GM23338 (cell line): ENCODE measurements at regions not wholly inside any gene's neighbourhood (a gene's known extent, or its start where the extent isn't known, plus 50 kb on each side); places are given as distances from the start of the nearest gene placed in this dataset.

Experiments used
- ATAC-seq: fragments of 200-7000 bp; cut with Tn5 transposase; 3 replicates; pipeline ENCODE4 v1.9.1; 2020
- DNase-seq: peaks from one replicate; pipeline ENCODE4 v3.0.0-alpha.2; 2015; ENCODE audit warnings: low spot score
- H2AFZ ChIP-seq: fragments of 200-600 bp; sonication (generic); 2 replicates; pipeline ENCODE4 v1.8.0; 2016; ENCODE audit warnings: antibody characterized with exemption, mild to moderate bottlenecking, moderate library complexity
- H3F3A ChIP-seq: fragments of 200-600 bp; sonication (generic); replicated peaks from 2 replicates; pipeline ENCODE4 v1.8.0; 2017; ENCODE audit warnings: antibody characterized with exemption, mixed run types, low read depth
- H3K27ac ChIP-seq: fragments of 200-600 bp; sonication (generic); 2 replicates; pipeline ENCODE4 v1.6.1; 2016; ENCODE audit warnings: low read depth
- H3K27me3 ChIP-seq: fragments of 200-600 bp; sonication (generic); 2 replicates; pipeline ENCODE4 v1.8.0; 2016; ENCODE audit warnings: mild to moderate bottlenecking, mixed run types, moderate library complexity; ENCODE audit not compliant: insufficient read depth
- H3K36me3 ChIP-seq: fragments of 200-600 bp; sonication (generic); 2 replicates; pipeline ENCODE4 v1.8.0; 2016; ENCODE audit warnings: mild to moderate bottlenecking; ENCODE audit not compliant: insufficient read depth
- H3K4me1 ChIP-seq: fragments of 200-600 bp; sonication (generic); 2 replicates; pipeline ENCODE4 v1.8.0; 2016; ENCODE audit warnings: mild to moderate bottlenecking, moderate library complexity; ENCODE audit not compliant: insufficient read depth
- H3K4me2 ChIP-seq: fragments of 200-600 bp; sonication (generic); 2 replicates; pipeline ENCODE4 v1.7.1; 2017; ENCODE audit warnings: mixed run types
- H3K4me3 ChIP-seq: fragments of 200-600 bp; sonication (generic); 2 replicates; pipeline ENCODE4 v1.6.1; 2016; ENCODE audit warnings: mixed run types
- H3K79me2 ChIP-seq: fragments of 200-600 bp; sonication (generic); replicated peaks from 2 replicates; pipeline ENCODE4 v1.8.0; 2017; ENCODE audit warnings: mild to moderate bottlenecking; ENCODE audit not compliant: insufficient read depth
- H3K9me2 ChIP-seq: fragments of 200-600 bp; sonication (generic); 2 replicates; pipeline ENCODE4 v1.8.0; 2017; ENCODE audit not compliant: insufficient read depth
- H4K20me1 ChIP-seq: fragments of 200-600 bp; sonication (generic); replicated peaks from 2 replicates; pipeline ENCODE4 v1.8.0; 2017; ENCODE audit warnings: mild to moderate bottlenecking; ENCODE audit not compliant: insufficient read depth
- H3K27ac Mint-ChIP-seq: 2 replicates; pipeline ENCODE4 v1.8.0; 2020; ENCODE audit warnings: inconsistent platforms, mild to moderate bottlenecking, moderate library complexity, mixed read lengths
- H3K27me3 Mint-ChIP-seq: 3 replicates; pipeline ENCODE4 v1.8.0; 2022; ENCODE audit warnings: low read depth, mild to moderate bottlenecking, moderate library complexity, mixed read lengths, inconsistent platforms; ENCODE audit not compliant: insufficient read depth, poor library complexity
- H3K36me3 Mint-ChIP-seq: 3 replicates; pipeline ENCODE4 v1.8.0; 2021; ENCODE audit warnings: low read depth, mild to moderate bottlenecking, inconsistent platforms, moderate library complexity, mixed read lengths
- H3K4me1 Mint-ChIP-seq: 3 replicates; pipeline ENCODE4 v1.8.0; 2020; ENCODE audit warnings: mild to moderate bottlenecking, inconsistent platforms, mixed read lengths
- H3K4me3 Mint-ChIP-seq: 3 replicates; pipeline ENCODE4 v1.8.0; 2021; ENCODE audit warnings: moderate library complexity, mild to moderate bottlenecking, inconsistent platforms, mixed read lengths
- H3K9me3 Mint-ChIP-seq: 3 replicates; pipeline ENCODE4 v1.8.0; 2020; ENCODE audit warnings: moderate library complexity, mild to moderate bottlenecking, inconsistent platforms, mixed read lengths
- CREB1 ChIP-seq: fragments of 250-450 bp; sonication (Bioruptor Pico); IDR thresholded peaks from 2 replicates; pipeline ENCODE4 v1.5.0; 2020; ENCODE audit warnings: low read depth, mild to moderate bottlenecking, moderate library complexity
- CTCF ChIP-seq, 2 experiments: fragments of 200-600 bp in 1 of 2; sonication (generic) in 1 of 2; conservative IDR thresholded peaks; 2 replicates each; pipeline versions ENCODE4 v1.5.1 to v1.6.1; 2016 to 2017; ENCODE audit warnings: antibody characterized with exemption in 2 of 2, low read depth in 2 of 2, mild to moderate bottlenecking in 2 of 2, moderate library complexity in 1 of 2
- ETS1 ChIP-seq: IDR thresholded peaks from 2 replicates; pipeline ENCODE4 v1.6.1; 2016; ENCODE audit warnings: antibody characterized with exemption
- EZH2 ChIP-seq: fragments of 200-600 bp; sonication (generic); IDR thresholded peaks from one replicate; pipeline ENCODE4 v1.8.0; 2017; ENCODE audit warnings: antibody characterized with exemption, mild to moderate bottlenecking, low read depth; ENCODE audit not compliant: unreplicated experiment
- EZH2phosphoT487 ChIP-seq: fragments of 200-600 bp; sonication (generic); IDR thresholded peaks from one replicate; pipeline ENCODE4 v1.8.1; 2018; ENCODE audit warnings: antibody characterized with exemption; ENCODE audit not compliant: unreplicated experiment
- JUNB ChIP-seq: IDR thresholded peaks from one replicate; pipeline ENCODE4 v1.6.1; 2016; ENCODE audit warnings: antibody characterized with exemption; ENCODE audit not compliant: unreplicated experiment
- POLR2AphosphoS5 ChIP-seq: IDR thresholded peaks from 2 replicates; pipeline ENCODE4 v1.6.1; 2016; ENCODE audit warnings: antibody characterized with exemption, low read depth
- REST ChIP-seq: IDR thresholded peaks from one replicate; pipeline ENCODE4 v1.6.1; 2018; ENCODE audit warnings: antibody characterized with exemption; ENCODE audit not compliant: unreplicated experiment
- STAT1 ChIP-seq: IDR thresholded peaks from one replicate; pipeline ENCODE4 v1.6.1; 2016; ENCODE audit warnings: antibody characterized with exemption; ENCODE audit not compliant: unreplicated experiment
- ZNF114 ChIP-seq: fragments of 250-450 bp; sonication (Bioruptor Pico); IDR thresholded peaks from 2 replicates; pipeline ENCODE4 v1.5.0; 2020; ENCODE audit warnings: mild to moderate bottlenecking, moderate library complexity
- ZNF331 ChIP-seq: fragments of 250-450 bp; sonication (Bioruptor Pico); IDR thresholded peaks from 2 replicates; pipeline ENCODE4 v1.5.0; 2020; ENCODE audit warnings: low read depth, mild to moderate bottlenecking, moderate library complexity

- TF ChIP-seq REST: no peak
Observed at GRCh38 chr14:38887696-38888095, 215.3 kb downstream of the SEC23A start (continued).

GRCh38 chr14:38884109-38884508, 218.9 kb downstream of the SEC23A start:
- H3K4me3 Mint-ChIP-seq: no peak overlapping the region
- ATAC-seq (no peak), DNase-seq (no peak)
- Histone ChIP-seq H3K4me3 (no peak overlapping the region), H3K27ac (no peak overlapping the region), H3F3A (no peaks in the 10 kb centered on the region), H3K4me1 (no peaks in the 10 kb centered on the region), H2AFZ (no peak overlapping the region), H3K27me3 (no peaks in the 10 kb centered on the region), H3K36me3 (no peaks in the 10 kb centered on the region), H3K9me2 (no peaks in the 10 kb centered on the region), H4K20me1 (no peaks in the 10 kb centered on the region), H3K4me2 (no peak overlapping the region), H3K79me2 (no peaks in the 10 kb centered on the region)
- no peaks in the 10 kb centered on the region for H3K36me3 Mint-ChIP-seq
- H3K9me3 Mint-ChIP-seq: no peaks in the 10 kb centered on the region
- H3K27ac Mint-ChIP-seq: no peak overlapping the region
- H3K27me3 Mint-ChIP-seq: no peaks in the 10 kb centered on the region
- no peaks in the 10 kb centered on the region for H3K4me1 Mint-ChIP-seq
- TF ChIP-seq REST: no peak
- no peak for TF ChIP-seq CTCF (conservative IDR thresholded peaks at IDR 0.05; ENCODE audit: low read depth in 2 of 2)
- TF ChIP-seq EZH2: no peak
- TF ChIP-seq ZNF331: no peak
- TF ChIP-seq JUNB: no peak
- TF ChIP-seq CREB1 (CRISPR knock-in tag): no peak
- no peak for TF ChIP-seq ZNF114 (CRISPR knock-in tag)
- no peak for TF ChIP-seq ETS1
- TF ChIP-seq EZH2phosphoT487: no peak
- TF ChIP-seq STAT1: no peak
- TF ChIP-seq POLR2AphosphoS5: no peak
